Panc1 (cell line): ENCODE measurements at regions not wholly inside any gene's neighbourhood (a gene's known extent, or its start where the extent isn't known, plus 50 kb on each side); places are given as distances from the start of the nearest gene placed in this dataset.

Experiments used
- POLR2AphosphoS5 ChIP-seq: IDR thresholded peaks from 2 replicates; pipeline ENCODE4 v1.6.1; 2012; ENCODE audit warnings: mild to moderate bottlenecking, low read depth, low read length, moderate library complexity
- TCF7L2 ChIP-seq: IDR thresholded peaks from 2 replicates; pipeline ENCODE4 v1.6.1; 2011; ENCODE audit warnings: mild to moderate bottlenecking, low read depth, low read length, inconsistent platforms
- TF ChIP-seq, protein P1 (sequence below): fragments of 450-650 bp; IDR thresholded peaks from 2 replicates; pipeline ENCODE4 v1.5.1; 2017; ENCODE audit warnings: mild to moderate bottlenecking
- TF ChIP-seq, protein P2 (sequence below), 2 experiments: IDR thresholded peaks; 2 replicates each; pipeline ENCODE4 v1.6.1; 2011 to 2012; ENCODE audit warnings: low read depth in 2 of 2, control low read depth in 1 of 2, low read length in 1 of 2, mild to moderate bottlenecking in 1 of 2, moderate library complexity in 1 of 2; ENCODE audit not compliant: insufficient read depth in 1 of 2

DNA sequence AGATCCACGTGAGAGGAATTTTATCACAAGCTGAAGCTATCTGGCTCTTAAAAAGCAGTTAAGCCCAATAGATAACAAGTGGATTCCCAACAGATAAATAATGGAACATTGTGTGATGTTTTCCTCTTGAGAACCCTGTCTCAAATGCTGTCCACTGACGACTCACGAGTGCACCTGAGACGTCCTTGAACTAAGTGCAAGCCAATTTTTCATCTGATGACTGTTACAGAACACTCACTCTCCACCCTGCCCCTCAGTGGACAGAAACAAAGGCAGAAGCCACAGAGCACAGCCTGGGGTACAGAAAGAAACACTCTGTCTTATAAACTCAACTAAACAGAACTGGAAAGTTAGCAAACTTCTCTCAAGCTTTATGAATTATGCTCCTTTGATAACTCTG is 199.5 kb downstream of the KCNN2 start:
- TF ChIP-seq, protein P1, sequence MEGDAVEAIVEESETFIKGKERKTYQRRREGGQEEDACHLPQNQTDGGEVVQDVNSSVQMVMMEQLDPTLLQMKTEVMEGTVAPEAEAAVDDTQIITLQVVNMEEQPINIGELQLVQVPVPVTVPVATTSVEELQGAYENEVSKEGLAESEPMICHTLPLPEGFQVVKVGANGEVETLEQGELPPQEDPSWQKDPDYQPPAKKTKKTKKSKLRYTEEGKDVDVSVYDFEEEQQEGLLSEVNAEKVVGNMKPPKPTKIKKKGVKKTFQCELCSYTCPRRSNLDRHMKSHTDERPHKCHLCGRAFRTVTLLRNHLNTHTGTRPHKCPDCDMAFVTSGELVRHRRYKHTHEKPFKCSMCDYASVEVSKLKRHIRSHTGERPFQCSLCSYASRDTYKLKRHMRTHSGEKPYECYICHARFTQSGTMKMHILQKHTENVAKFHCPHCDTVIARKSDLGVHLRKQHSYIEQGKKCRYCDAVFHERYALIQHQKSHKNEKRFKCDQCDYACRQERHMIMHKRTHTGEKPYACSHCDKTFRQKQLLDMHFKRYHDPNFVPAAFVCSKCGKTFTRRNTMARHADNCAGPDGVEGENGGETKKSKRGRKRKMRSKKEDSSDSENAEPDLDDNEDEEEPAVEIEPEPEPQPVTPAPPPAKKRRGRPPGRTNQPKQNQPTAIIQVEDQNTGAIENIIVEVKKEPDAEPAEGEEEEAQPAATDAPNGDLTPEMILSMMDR = no peak
- TF ChIP-seq POLR2AphosphoS5 = no peak
- TF ChIP-seq, protein P2, sequence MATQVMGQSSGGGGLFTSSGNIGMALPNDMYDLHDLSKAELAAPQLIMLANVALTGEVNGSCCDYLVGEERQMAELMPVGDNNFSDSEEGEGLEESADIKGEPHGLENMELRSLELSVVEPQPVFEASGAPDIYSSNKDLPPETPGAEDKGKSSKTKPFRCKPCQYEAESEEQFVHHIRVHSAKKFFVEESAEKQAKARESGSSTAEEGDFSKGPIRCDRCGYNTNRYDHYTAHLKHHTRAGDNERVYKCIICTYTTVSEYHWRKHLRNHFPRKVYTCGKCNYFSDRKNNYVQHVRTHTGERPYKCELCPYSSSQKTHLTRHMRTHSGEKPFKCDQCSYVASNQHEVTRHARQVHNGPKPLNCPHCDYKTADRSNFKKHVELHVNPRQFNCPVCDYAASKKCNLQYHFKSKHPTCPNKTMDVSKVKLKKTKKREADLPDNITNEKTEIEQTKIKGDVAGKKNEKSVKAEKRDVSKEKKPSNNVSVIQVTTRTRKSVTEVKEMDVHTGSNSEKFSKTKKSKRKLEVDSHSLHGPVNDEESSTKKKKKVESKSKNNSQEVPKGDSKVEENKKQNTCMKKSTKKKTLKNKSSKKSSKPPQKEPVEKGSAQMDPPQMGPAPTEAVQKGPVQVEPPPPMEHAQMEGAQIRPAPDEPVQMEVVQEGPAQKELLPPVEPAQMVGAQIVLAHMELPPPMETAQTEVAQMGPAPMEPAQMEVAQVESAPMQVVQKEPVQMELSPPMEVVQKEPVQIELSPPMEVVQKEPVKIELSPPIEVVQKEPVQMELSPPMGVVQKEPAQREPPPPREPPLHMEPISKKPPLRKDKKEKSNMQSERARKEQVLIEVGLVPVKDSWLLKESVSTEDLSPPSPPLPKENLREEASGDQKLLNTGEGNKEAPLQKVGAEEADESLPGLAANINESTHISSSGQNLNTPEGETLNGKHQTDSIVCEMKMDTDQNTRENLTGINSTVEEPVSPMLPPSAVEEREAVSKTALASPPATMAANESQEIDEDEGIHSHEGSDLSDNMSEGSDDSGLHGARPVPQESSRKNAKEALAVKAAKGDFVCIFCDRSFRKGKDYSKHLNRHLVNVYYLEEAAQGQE (IDR thresholded peaks at IDR 0.05; ENCODE audit: insufficient read depth in 1 of 2, low read depth in 2 of 2, low read length in 1 of 2) = no peak
- no peak for TF ChIP-seq TCF7L2
